ENCODE measurements at regions not wholly inside any gene's neighbourhood (a gene's known extent, or its start where the extent isn't known, plus 50 kb on each side); places are given as distances from the start of the nearest gene placed in this dataset.

- TF ChIP-seq EZH2 (IDR thresholded peaks at IDR 0.05; ENCODE audit: insufficient read depth, poor library complexity, severe bottlenecking) (no peak), EZH2phosphoT487 (IDR thresholded peaks at IDR 0.05; ENCODE audit: insufficient read depth, low read depth) (no peak)
These were observed 118.7 kb upstream of the NUDT7 start for GRCh38 chr16:77603656-77604055.

Measured in GM23248 (cell line).